GM12873 (cell line): ENCODE measurements at regions not wholly inside any gene's neighbourhood (a gene's known extent, or its start where the extent isn't known, plus 50 kb on each side); places are given as distances from the start of the nearest gene placed in this dataset.

Source experiments
- CTCF ChIP-seq: IDR thresholded peaks from 2 replicates; pipeline ENCODE4 v1.5.1; 2012; ENCODE audit warnings: low read depth, mild to moderate bottlenecking, moderate library complexity, low read length, control low read depth; ENCODE audit not compliant: insufficient read depth; ENCODE audit errors: missing control alignments

- TF ChIP-seq CTCF: no peak
Measured at GRCh38 chr5:114957384-114957783, 212.3 kb downstream of the TRIM36 start.

GRCh38 chr5:114953565-114953964, 216.1 kb downstream of the TRIM36 start:
- TF ChIP-seq CTCF: no peak

GRCh38 chr5:114952876-114953275, 216.8 kb downstream of the TRIM36 start:
- no peak for TF ChIP-seq CTCF

GRCh38 chr5:114949756-114950155, 220.0 kb downstream of the TRIM36 start:
- TF ChIP-seq CTCF: no peak

GRCh38 chr5:114948986-114949621, 220.6 kb downstream of the TRIM36 start:
- TF ChIP-seq CTCF: no peak

- TF ChIP-seq CTCF: no peak
Measured at GRCh38 chr5:114948363-114948762, 221.3 kb downstream of the TRIM36 start.

- TF ChIP-seq CTCF: no peak
Measured at GRCh38 chr5:114940709-114941108, 229.0 kb downstream of the TRIM36 start.
